ENCODE measurements at regions not wholly inside any gene's neighbourhood (a gene's known extent, or its start where the extent isn't known, plus 50 kb on each side); places are given as distances from the start of the nearest gene placed in this dataset.
A peak's percentile ranks its signal among the peaks of the same experiment; 100 is the strongest.

DNA sequence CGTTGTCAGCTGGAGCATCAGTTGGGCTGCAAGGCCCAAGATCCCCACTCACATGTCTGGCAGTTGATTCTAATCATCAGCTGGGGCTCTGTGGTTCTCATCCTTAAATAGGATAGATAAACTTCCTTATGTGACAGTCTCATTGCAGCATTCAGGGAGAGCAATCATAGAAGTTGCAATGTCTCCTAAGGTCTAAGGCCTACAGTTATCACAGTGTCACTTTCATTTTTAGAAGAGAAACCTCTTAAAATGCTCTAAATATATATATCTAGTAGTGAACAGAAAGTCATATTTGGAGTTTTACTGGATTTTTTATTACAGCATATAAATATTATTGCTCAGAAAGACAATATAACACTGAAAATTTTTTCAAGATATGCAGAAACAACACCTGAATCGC, 226.0 kb upstream of the PPP1R2C start:
- intact Hi-C loops (cut with micrococcal nuclease; ENCODE audit: unreplicated experiment) = loop anchor here (5.0 kb wide), 1 partner anchor 47 kb away; no protein-coding TSS in a partner anchor
- POLR2A ChIA-PET = interaction anchor here (0.6 to 1.1 kb wide), 4 partner anchors 18 to 45 kb away, joined by 3 to 5 read pairs (median 3); no protein-coding TSS in a partner anchor
- CTCF ChIA-PET (ENCODE audit: unreplicated experiment) = no interaction called here

DNA sequence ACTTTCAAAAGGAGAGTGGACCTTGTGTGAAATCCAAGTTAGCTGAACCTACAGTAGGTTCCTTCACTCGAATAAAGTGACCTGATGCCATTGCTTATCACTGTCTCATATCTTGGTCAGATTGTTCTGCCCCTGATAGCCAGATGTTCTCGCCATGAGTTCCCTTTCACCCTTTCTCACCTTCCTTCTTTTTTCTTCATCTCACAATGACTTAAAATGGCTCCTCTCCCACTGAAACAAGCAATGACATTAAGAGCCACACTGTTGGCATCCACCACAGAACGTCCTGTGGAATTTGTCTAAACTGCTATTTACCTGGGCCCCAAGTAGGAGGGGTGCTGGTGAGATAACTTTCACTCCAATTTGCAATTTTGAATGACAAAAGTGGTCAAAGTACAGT, 227.6 kb upstream of the PPP1R2C start:
- Histone ChIP-seq H4K20me1 (ENCODE audit: insufficient read depth, low read length) (no peaks in the 10 kb centered on the region), H3K27ac (ENCODE audit: low read depth, low read length, poor library complexity, severe bottlenecking) (no peak overlapping the region), H3K79me2 (ENCODE audit: insufficient read depth, low read depth, low read length) (no peaks in the 10 kb centered on the region), H2AFZ (ENCODE audit: low read length) (peak overlapping the region; percentile 41; the same call in 1 of the 2 replicates), H3K9me3 (ENCODE audit: low read length) (0 out of 2 replicates have a peak, but pooled peaks cover 7% of the 10 kb centered on the region), H3K4me2 (ENCODE audit: low read length) (no peak overlapping the region), H3K4me3 (ENCODE audit: low read depth, low read length, poor library complexity, severe bottlenecking) (no peak overlapping the region), H3K4me1 (ENCODE audit: insufficient read depth, low read length, poor library complexity, severe bottlenecking) (peaks cover 31% of the 10 kb centered on the region), H3K9me2 (ENCODE audit: insufficient read depth, low read length) (no peaks in the 10 kb centered on the region), H3K36me3 (ENCODE audit: insufficient read depth, low read length) (no peaks in the 10 kb centered on the region; the same call in 1 of the 2 replicates)
- no peak for TF ChIP-seq EZH2phosphoT487 (IDR thresholded peaks at IDR 0.05; ENCODE audit: borderline replicate concordance, low read depth, low read length)
- TF ChIP-seq, protein P1, sequence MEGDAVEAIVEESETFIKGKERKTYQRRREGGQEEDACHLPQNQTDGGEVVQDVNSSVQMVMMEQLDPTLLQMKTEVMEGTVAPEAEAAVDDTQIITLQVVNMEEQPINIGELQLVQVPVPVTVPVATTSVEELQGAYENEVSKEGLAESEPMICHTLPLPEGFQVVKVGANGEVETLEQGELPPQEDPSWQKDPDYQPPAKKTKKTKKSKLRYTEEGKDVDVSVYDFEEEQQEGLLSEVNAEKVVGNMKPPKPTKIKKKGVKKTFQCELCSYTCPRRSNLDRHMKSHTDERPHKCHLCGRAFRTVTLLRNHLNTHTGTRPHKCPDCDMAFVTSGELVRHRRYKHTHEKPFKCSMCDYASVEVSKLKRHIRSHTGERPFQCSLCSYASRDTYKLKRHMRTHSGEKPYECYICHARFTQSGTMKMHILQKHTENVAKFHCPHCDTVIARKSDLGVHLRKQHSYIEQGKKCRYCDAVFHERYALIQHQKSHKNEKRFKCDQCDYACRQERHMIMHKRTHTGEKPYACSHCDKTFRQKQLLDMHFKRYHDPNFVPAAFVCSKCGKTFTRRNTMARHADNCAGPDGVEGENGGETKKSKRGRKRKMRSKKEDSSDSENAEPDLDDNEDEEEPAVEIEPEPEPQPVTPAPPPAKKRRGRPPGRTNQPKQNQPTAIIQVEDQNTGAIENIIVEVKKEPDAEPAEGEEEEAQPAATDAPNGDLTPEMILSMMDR (conservative IDR thresholded peaks at IDR 0.05; ENCODE audit: low read length) = no peak
- ChIA-PET POLR2A (interaction anchor here (0.7 kb wide), 1 partner anchor 35 kb away, joined by 3 read pairs; no protein-coding TSS in a partner anchor), CTCF (ENCODE audit: unreplicated experiment) (interaction anchor here (0.6 kb wide), 1 partner anchor 100 kb away, joined by 3 read pairs; no protein-coding TSS in a partner anchor)
- BruUV-seq (replicated peaks) = no TSS peak
- DNase-seq (ENCODE audit: low spot score) = no peak
- intact Hi-C loops (cut with micrococcal nuclease; ENCODE audit: unreplicated experiment) = no loop called here

More for the DNA sequence above, 226.0 kb upstream of the PPP1R2C start:
- Histone ChIP-seq H3K79me2 (ENCODE audit: insufficient read depth, low read depth, low read length) (no peaks in the 10 kb centered on the region), H3K27ac (ENCODE audit: low read depth, low read length, poor library complexity, severe bottlenecking) (peak overlapping the region; percentile 73), H3K36me3 (ENCODE audit: insufficient read depth, low read length) (peaks cover 2% of the 10 kb centered on the region; the same call in 1 of the 2 replicates), H2AFZ (ENCODE audit: low read length) (peak overlapping the region; percentile 85), H3K4me3 (ENCODE audit: low read depth, low read length, poor library complexity, severe bottlenecking) (no peak overlapping the region), H3K4me2 (ENCODE audit: low read length) (peak overlapping the region; percentile 23; the same call in 1 of the 2 replicates), H3K4me1 (ENCODE audit: insufficient read depth, low read length, poor library complexity, severe bottlenecking) (peaks cover 35% of the 10 kb centered on the region), H3K9me2 (ENCODE audit: insufficient read depth, low read length) (no peaks in the 10 kb centered on the region), H4K20me1 (ENCODE audit: insufficient read depth, low read length) (no peaks in the 10 kb centered on the region), H3K9me3 (ENCODE audit: low read length) (0 out of 2 replicates have a peak, but pooled peaks cover 4% of the 10 kb centered on the region)
- DNase-seq (ENCODE audit: low spot score) = peak; percentile 16
- BruUV-seq (replicated peaks) = no TSS peak
- no peak for TF ChIP-seq EZH2phosphoT487 (IDR thresholded peaks at IDR 0.05; ENCODE audit: borderline replicate concordance, low read depth, low read length)
- TF ChIP-seq, protein P1 (conservative IDR thresholded peaks at IDR 0.05; ENCODE audit: low read length) = no peak

DNA sequence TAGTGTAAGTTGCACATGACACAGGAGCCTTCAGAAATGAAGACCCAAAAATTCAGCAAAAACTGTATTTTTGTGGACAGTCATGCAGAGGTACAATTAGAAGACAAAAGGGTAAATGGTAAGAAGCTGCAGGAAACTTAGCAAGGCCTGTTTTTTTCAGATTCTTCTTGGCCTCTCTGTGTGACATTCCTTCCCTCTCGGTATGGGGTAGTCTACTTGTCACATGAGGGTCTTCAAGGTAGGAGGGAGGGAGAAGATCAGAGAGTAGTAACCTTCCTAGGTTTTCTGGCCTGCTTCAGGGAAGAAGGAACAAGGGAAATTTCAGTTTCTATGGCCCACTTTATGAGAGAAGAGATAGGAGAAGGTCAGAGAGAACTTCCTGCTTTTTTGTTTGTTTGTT, 230.4 kb upstream of the PPP1R2C start:
- H3K36me3 ChIP-seq (ENCODE audit: insufficient read depth, low read length) = no peaks in the 10 kb centered on the region; the same call in 1 of the 2 replicates
- ChIA-PET CTCF (ENCODE audit: unreplicated experiment) (no interaction called here), POLR2A (interaction anchor here (0.7 to 1.1 kb wide), 4 partner anchors 10 to 108 kb away, joined by 3 to 7 read pairs (median 3); no protein-coding TSS in a partner anchor)
- TF ChIP-seq, protein P1 (conservative IDR thresholded peaks at IDR 0.05; ENCODE audit: low read length) = no peak
- TF ChIP-seq EZH2phosphoT487 (IDR thresholded peaks at IDR 0.05; ENCODE audit: borderline replicate concordance, low read depth, low read length) = no peak
- H3K4me1 ChIP-seq (ENCODE audit: insufficient read depth, low read length, poor library complexity, severe bottlenecking) = peaks cover 18% of the 10 kb centered on the region
- H3K9me2 ChIP-seq (ENCODE audit: insufficient read depth, low read length) = no peaks in the 10 kb centered on the region
- DNase-seq (ENCODE audit: low spot score) = no peak
- intact Hi-C loops (cut with micrococcal nuclease; ENCODE audit: unreplicated experiment) = no loop called here
- H3K4me3 ChIP-seq (ENCODE audit: low read depth, low read length, poor library complexity, severe bottlenecking) = no peak overlapping the region
- no peaks in the 10 kb centered on the region for H4K20me1 ChIP-seq (ENCODE audit: insufficient read depth, low read length)
- H3K9me3 ChIP-seq (ENCODE audit: low read length) = 0 out of 2 replicates have a peak, but pooled peaks cover 7% of the 10 kb centered on the region
- peak overlapping the region; percentile 82; the same call in 1 of the 2 replicates for H2AFZ ChIP-seq (ENCODE audit: low read length)
- H3K4me2 ChIP-seq (ENCODE audit: low read length) = no peak overlapping the region
- no peaks in the 10 kb centered on the region for H3K79me2 ChIP-seq (ENCODE audit: insufficient read depth, low read depth, low read length)
- no peak overlapping the region for H3K27ac ChIP-seq (ENCODE audit: low read depth, low read length, poor library complexity, severe bottlenecking)
- no TSS peak for BruUV-seq (replicated peaks)
